HepG2 (cell line): ENCODE measurements at regions not wholly inside any gene's neighbourhood (a gene's known extent, or its start where the extent isn't known, plus 50 kb on each side); places are given as distances from the start of the nearest gene placed in this dataset.

ENCODE experiments used
- ATAC-seq: fragments of 200-7000 bp; cut with Tn5 transposase; 3 replicates; pipeline ENCODE4 v1.9.1; 2020; ENCODE audit warnings: mild to moderate bottlenecking, moderate library complexity
- BruUV-seq: library from RNA; stranded (reverse); fragments of 400-500 nt; replicated peaks from 2 replicates; lab custom pipeline; 2021; lab: Mats Ljungman, UMichigan
- CTCF ChIA-PET: fragments of 300-600 bp; formaldehyde crosslinking; extraction: SDS; loops from one replicate; lab custom pipeline; 2021; ENCODE audit warnings: low total read pairs, inconsistent platforms, low intra/inter-chr PET ratio; lab: Yijun Ruan, JAX
- POLR2A ChIA-PET: fragments of 350-600 bp; sonication (Branson Sonifier 250); formaldehyde crosslinking; loops from one replicate; lab custom pipeline; 2020; ENCODE audit warnings: antibody characterized with exemption, inconsistent platforms; lab: Yijun Ruan, JAX
- DNase-seq: peaks from one replicate; pipeline ENCODE4 v3.0.0-alpha.2; 2015; ENCODE audit warnings: low spot score
- FAIRE-seq: peaks from 3 replicates; lab custom pipeline; 2011; peaks lifted over from hg19 to GRCh38; lab: Jason Lieb, UNC
- H2AFZ ChIP-seq: one replicate; pipeline ENCODE4 v1.6.1; 2011; ENCODE audit warnings: low read length, inconsistent platforms
- H3K27ac ChIP-seq: fragments of 300-600 bp; 3 replicates; pipeline ENCODE4 v1.8.0; 2011; ENCODE audit warnings: mixed run types, mild to moderate bottlenecking, mixed read lengths, low read length, inconsistent platforms; ENCODE audit not compliant: insufficient read depth; ENCODE audit errors: extremely low read length
- H3K27me3 ChIP-seq, 2 experiments: fragments of 200-600 bp in 1 of 2; 2 replicates in 1 of 2; 3 replicates in 1 of 2; pipeline versions ENCODE4 v1.6.0 to v1.8.0; 2011; ENCODE audit warnings: low read length in 2 of 2, mild to moderate bottlenecking in 2 of 2, moderate library complexity in 2 of 2, inconsistent platforms in 1 of 2; ENCODE audit not compliant: insufficient read depth in 2 of 2, control insufficient read depth in 1 of 2
- H3K36me3 ChIP-seq, 2 experiments: fragments of 200-600 bp in 1 of 2; replicated peaks in 1 of 2; 2 replicates in 1 of 2; 3 replicates in 1 of 2; pipeline versions ENCODE4 v1.5.1 to v1.8.0; 2011; ENCODE audit warnings: low read length in 2 of 2, inconsistent platforms in 1 of 2; ENCODE audit not compliant: insufficient read depth in 2 of 2, control insufficient read depth in 1 of 2
- H3K4me1 ChIP-seq: 2 replicates; pipeline ENCODE4 v1.5.1; 2012; ENCODE audit warnings: low read length, inconsistent platforms; ENCODE audit not compliant: insufficient read depth
- H3K4me2 ChIP-seq: 2 replicates; pipeline ENCODE4 v1.6.0; 2011; ENCODE audit warnings: low read depth, low read length, inconsistent platforms
- H3K4me3 ChIP-seq, 3 experiments: fragments of 200-600 bp in 1 of 3; sonication (generic), shearing (Covaris generic) in 1 of 3; replicated peaks in 1 of 3; 2 replicates each; pipeline ENCODE4 v1.5.1; 2011 to 2016; ENCODE audit warnings: low read length in 3 of 3, inconsistent platforms in 2 of 3, low read depth in 2 of 3, mild to moderate bottlenecking in 2 of 3, control low read depth in 1 of 3, mixed read lengths in 1 of 3; ENCODE audit not compliant: insufficient read depth in 1 of 3
- H3K79me2 ChIP-seq: one replicate; pipeline ENCODE4 v1.6.1; 2011; ENCODE audit warnings: low read length, inconsistent platforms; ENCODE audit not compliant: insufficient read depth
- H3K9ac ChIP-seq: 2 replicates; pipeline ENCODE4 v1.6.0; 2011; ENCODE audit warnings: mild to moderate bottlenecking, low read depth, low read length, inconsistent platforms; ENCODE audit not compliant: insufficient read depth
- H3K9me3 ChIP-seq: 2 replicates; pipeline ENCODE4 v1.5.1; 2012; ENCODE audit warnings: mild to moderate bottlenecking, low read length
- H4K20me1 ChIP-seq: 2 replicates; pipeline ENCODE4 v1.6.0; 2011; ENCODE audit warnings: inconsistent platforms, mild to moderate bottlenecking, low read length, moderate library complexity; ENCODE audit not compliant: insufficient read depth
- ATF3 ChIP-seq: sonication (generic); formaldehyde crosslinking; IDR thresholded peaks from 2 replicates; pipeline ENCODE4 v1.4.0; 2020; ENCODE audit warnings: missing genetic modification reagents
- CEBPB ChIP-seq: IDR thresholded peaks from 2 replicates; pipeline ENCODE4 v1.6.1; 2011; ENCODE audit warnings: low read depth, low read length, improper control_type of control experiment, borderline replicate concordance
- CENPX ChIP-seq: sonication (generic); formaldehyde crosslinking; IDR thresholded peaks from 2 replicates; pipeline ENCODE4 v1.9.0; 2021; ENCODE audit warnings: mild to moderate bottlenecking, missing genetic modification reagents, moderate library complexity
- FOXC1 ChIP-seq: sonication (generic); formaldehyde crosslinking; IDR thresholded peaks from 2 replicates; pipeline ENCODE4 v1.8.0; 2022; ENCODE audit warnings: mild to moderate bottlenecking, missing genetic modification reagents, borderline replicate concordance
- FOXK2 ChIP-seq: fragments of 450-650 bp; IDR thresholded peaks from 2 replicates; pipeline ENCODE4 v1.6.1; 2016
- NKX3-1 ChIP-seq: sonication (generic); formaldehyde crosslinking; IDR thresholded peaks from 2 replicates; pipeline ENCODE4 v1.5.0; 2020; ENCODE audit warnings: missing genetic modification reagents
- NONO ChIP-seq, 2 experiments: fragments of 450-650 bp in 1 of 2; sonication (generic) in 1 of 2; formaldehyde crosslinking in 1 of 2; IDR thresholded peaks in 1 of 2; conservative IDR thresholded peaks in 1 of 2; 2 replicates each; pipeline versions ENCODE4 v1.6.1 to v1.8.0; 2017 to 2022; ENCODE audit warnings: mild to moderate bottlenecking in 1 of 2, missing genetic modification reagents in 1 of 2, moderate library complexity in 1 of 2
- REST ChIP-seq, 2 experiments: IDR thresholded peaks; 2 replicates each; pipeline ENCODE4 v1.6.1; 2011 to 2012; ENCODE audit warnings: low read length in 2 of 2, borderline replicate concordance in 1 of 2, low read depth in 1 of 2, mild to moderate bottlenecking in 1 of 2, moderate library complexity in 1 of 2
- RFX3 ChIP-seq: IDR thresholded peaks from 2 replicates; pipeline ENCODE4 v1.6.1; 2016; ENCODE audit warnings: missing biosample characterization, missing genetic modification reagents
- SMC3 ChIP-seq: IDR thresholded peaks from 2 replicates; pipeline ENCODE4 v1.6.1; 2011; ENCODE audit warnings: low read length, improper control_type of control experiment
- ZBTB7B ChIP-seq: sonication (generic); formaldehyde crosslinking; IDR thresholded peaks from 2 replicates; pipeline ENCODE4 v1.4.0; 2020; ENCODE audit warnings: missing genetic modification reagents
- ZKSCAN1 ChIP-seq: fragments of 150-350 bp; IDR thresholded peaks from 2 replicates; pipeline ENCODE4 v1.6.1; 2014; ENCODE audit warnings: low read length
- ZNF484 ChIP-seq: sonication (generic); formaldehyde crosslinking; IDR thresholded peaks from 2 replicates; pipeline ENCODE4 v1.5.1; 2020; ENCODE audit warnings: mild to moderate bottlenecking, low read depth, missing genetic modification reagents, borderline replicate concordance
- ZNF614 ChIP-seq: IDR thresholded peaks from 2 replicates; pipeline ENCODE4 v1.6.1; 2018; ENCODE audit warnings: missing biosample characterization, missing genetic modification reagents, inconsistent platforms, borderline replicate concordance
- WGBS: methylation state at CpG from one replicate; pipeline ENCODE4 v1.1.6; 2017; ENCODE audit warnings: low lambda C conversion rate; 5-methylcytosine and 5-hydroxymethylcytosine counted together
- in situ Hi-C: cut with HindIII; loops from 2 replicates; pipeline ENCODE4 v1.10.0; 2017; ENCODE audit warnings: low pct_unique_long_range_greater_than_20kb; ENCODE audit not compliant: extremely low pct_ligation_motif_present
- intact Hi-C: fragments of 100-400 bp; cut with micrococcal nuclease; formaldehyde crosslinking; loops from one replicate; pipeline ENCODE4 v1.10.0; 2022; ENCODE audit not compliant: unreplicated experiment
- TF ChIP-seq, protein P1 (sequence below): sonication (generic); formaldehyde crosslinking; IDR thresholded peaks from 2 replicates; pipeline ENCODE4 v1.4.0; 2020; ENCODE audit warnings: mild to moderate bottlenecking, missing genetic modification reagents
- TF ChIP-seq, protein P2 (sequence below): sonication (generic); formaldehyde crosslinking; IDR thresholded peaks from 2 replicates; pipeline ENCODE4 v1.4.0; 2020; ENCODE audit warnings: mild to moderate bottlenecking, missing genetic modification reagents

DNA sequence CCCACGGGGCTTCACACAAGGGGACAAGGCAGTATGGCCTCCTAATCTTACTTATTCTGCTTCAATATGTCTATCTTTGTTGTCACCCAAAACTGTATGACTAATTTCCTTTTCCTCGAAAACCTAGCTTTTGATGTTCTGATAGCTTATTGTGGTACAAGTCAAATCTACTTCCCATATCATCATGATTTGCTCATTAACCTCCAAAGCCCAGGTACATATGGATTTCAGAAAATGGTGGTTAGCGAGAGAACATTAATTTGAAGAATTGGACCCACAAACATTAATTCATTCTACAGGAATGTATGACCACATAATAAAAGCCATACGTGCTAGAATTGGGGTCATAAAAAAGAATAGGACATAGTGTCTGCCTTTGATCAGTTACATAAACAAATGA lies 412.5 kb downstream of the CCDC91 start (continued):
- TF ChIP-seq, protein P1, sequence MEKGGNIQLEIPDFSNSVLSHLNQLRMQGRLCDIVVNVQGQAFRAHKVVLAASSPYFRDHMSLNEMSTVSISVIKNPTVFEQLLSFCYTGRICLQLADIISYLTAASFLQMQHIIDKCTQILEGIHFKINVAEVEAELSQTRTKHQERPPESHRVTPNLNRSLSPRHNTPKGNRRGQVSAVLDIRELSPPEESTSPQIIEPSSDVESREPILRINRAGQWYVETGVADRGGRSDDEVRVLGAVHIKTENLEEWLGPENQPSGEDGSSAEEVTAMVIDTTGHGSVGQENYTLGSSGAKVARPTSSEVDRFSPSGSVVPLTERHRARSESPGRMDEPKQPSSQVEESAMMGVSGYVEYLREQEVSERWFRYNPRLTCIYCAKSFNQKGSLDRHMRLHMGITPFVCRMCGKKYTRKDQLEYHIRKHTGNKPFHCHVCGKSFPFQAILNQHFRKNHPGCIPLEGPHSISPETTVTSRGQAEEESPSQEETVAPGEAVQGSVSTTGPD (CRISPR knock-in tag), result no peak
- TF ChIP-seq ZBTB7B (CRISPR knock-in tag), result no peak

DNA sequence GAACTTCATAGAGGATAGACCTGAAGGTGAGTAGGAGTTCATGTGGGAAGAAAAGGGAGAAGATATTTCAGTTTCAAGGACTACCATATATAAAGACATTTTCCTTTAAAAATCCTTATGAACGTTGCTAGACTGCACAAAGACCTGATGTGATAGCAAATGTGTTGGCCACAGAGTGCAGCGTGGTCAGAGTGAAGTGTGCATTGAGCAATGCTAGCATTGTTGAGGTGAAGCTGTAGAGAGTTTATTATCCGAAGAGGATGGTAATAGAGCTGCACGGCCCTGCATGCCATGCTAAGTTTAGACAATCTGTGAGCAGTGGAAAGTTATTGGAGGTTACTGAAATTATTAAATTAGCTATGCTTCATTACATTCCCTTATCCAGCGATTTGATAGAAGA lies 413.0 kb downstream of the CCDC91 start:
- Histone ChIP-seq H2AFZ (no peak overlapping the region), H4K20me1 (no peaks in the 10 kb centered on the region), H3K9me3 (peaks cover 18% of the 10 kb centered on the region), H3K9ac (no peak overlapping the region), H3K36me3 (no peaks in the 10 kb centered on the region), H3K4me3 (no peak overlapping the region), H3K27ac (no peak overlapping the region), H3K27me3 (no peaks in the 10 kb centered on the region), H3K4me2 (no peak overlapping the region), H3K4me1 (no peaks in the 10 kb centered on the region), H3K79me2 (no peaks in the 10 kb centered on the region)
- no TSS peak for BruUV-seq
- DNase-seq (no peak), ATAC-seq (no peak), FAIRE-seq (no peak)
- 3% methylated on average over 5 of the region's 5 CpGs for WGBS
- POLR2A ChIA-PET, result no interaction called here
- intact Hi-C loops, result no loop called here
- CTCF ChIA-PET, result no interaction called here
- in situ Hi-C loops, result no loop called here
- no peak for TF ChIP-seq REST (IDR thresholded peaks at IDR 0.05; ENCODE audit: borderline replicate concordance in 1 of 2, low read depth in 1 of 2, low read length in 2 of 2)
- TF ChIP-seq NKX3-1 (CRISPR knock-in tag), result no peak
- TF ChIP-seq, protein P2, sequence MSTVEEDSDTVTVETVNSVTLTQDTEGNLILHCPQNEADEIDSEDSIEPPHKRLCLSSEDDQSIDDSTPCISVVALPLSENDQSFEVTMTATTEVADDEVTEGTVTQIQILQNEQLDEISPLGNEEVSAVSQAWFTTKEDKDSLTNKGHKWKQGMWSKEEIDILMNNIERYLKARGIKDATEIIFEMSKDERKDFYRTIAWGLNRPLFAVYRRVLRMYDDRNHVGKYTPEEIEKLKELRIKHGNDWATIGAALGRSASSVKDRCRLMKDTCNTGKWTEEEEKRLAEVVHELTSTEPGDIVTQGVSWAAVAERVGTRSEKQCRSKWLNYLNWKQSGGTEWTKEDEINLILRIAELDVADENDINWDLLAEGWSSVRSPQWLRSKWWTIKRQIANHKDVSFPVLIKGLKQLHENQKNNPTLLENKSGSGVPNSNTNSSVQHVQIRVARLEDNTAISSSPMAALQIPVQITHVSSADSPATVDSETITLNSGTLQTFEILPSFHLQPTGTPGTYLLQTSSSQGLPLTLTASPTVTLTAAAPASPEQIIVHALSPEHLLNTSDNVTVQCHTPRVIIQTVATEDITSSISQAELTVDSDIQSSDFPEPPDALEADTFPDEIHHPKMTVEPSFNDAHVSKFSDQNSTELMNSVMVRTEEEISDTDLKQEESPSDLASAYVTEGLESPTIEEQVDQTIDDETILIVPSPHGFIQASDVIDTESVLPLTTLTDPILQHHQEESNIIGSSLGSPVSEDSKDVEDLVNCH (CRISPR knock-in tag), result no peak
- no peak for TF ChIP-seq ATF3 (CRISPR knock-in tag)
- TF ChIP-seq ZNF484 (CRISPR knock-in tag), result no peak
- TF ChIP-seq FOXK2, result no peak
- TF ChIP-seq CENPX (CRISPR knock-in tag), result no peak
- TF ChIP-seq ZKSCAN1, result no peak
- TF ChIP-seq RFX3 (CRISPR knock-in tag), result no peak
- no peak for TF ChIP-seq NONO (IDR thresholded peaks at IDR 0.05)
- TF ChIP-seq NONO (CRISPR knock-in tag; conservative IDR thresholded peaks at IDR 0.05), result no peak
- no peak for TF ChIP-seq ZNF614 (CRISPR knock-in tag)
- TF ChIP-seq SMC3, result no peak
- TF ChIP-seq FOXC1 (CRISPR knock-in tag), result no peak
- no peak for TF ChIP-seq CEBPB
